ENCODE measurements at regions not wholly inside any gene's neighbourhood (a gene's known extent, or its start where the extent isn't known, plus 50 kb on each side); places are given as distances from the start of the nearest gene placed in this dataset.

DNA sequence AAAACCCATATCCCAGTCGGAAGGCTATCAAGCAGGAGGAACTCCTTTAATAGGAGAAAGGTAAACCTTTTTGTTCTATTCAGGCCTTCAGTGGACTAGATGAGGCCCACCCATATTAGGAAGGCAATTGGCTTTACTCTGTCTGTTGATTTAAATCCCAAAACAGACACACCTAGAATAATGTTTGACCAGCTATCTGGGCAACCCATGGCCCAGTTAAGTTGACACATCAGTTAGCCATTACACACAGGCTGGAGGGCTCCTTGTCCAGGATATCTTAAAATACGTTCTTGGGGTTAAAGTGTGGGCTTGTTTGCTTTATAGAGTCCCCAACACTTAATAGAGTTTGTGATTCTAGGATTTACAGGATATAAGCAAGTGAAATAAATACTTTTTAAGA, 339.0 kb upstream of the PRKCQ start:
- TF ChIP-seq, protein P1, sequence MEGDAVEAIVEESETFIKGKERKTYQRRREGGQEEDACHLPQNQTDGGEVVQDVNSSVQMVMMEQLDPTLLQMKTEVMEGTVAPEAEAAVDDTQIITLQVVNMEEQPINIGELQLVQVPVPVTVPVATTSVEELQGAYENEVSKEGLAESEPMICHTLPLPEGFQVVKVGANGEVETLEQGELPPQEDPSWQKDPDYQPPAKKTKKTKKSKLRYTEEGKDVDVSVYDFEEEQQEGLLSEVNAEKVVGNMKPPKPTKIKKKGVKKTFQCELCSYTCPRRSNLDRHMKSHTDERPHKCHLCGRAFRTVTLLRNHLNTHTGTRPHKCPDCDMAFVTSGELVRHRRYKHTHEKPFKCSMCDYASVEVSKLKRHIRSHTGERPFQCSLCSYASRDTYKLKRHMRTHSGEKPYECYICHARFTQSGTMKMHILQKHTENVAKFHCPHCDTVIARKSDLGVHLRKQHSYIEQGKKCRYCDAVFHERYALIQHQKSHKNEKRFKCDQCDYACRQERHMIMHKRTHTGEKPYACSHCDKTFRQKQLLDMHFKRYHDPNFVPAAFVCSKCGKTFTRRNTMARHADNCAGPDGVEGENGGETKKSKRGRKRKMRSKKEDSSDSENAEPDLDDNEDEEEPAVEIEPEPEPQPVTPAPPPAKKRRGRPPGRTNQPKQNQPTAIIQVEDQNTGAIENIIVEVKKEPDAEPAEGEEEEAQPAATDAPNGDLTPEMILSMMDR (IDR thresholded peaks at IDR 0.05; ENCODE audit: low read depth, low read length), result no peak
- TF ChIP-seq POLR2A (IDR thresholded peaks at IDR 0.05; ENCODE audit: extremely low read depth, insufficient read length) (no peak), MYC (IDR thresholded peaks at IDR 0.05; ENCODE audit: low read depth, low read length) (no peak)
- TF ChIP-seq, protein P2, sequence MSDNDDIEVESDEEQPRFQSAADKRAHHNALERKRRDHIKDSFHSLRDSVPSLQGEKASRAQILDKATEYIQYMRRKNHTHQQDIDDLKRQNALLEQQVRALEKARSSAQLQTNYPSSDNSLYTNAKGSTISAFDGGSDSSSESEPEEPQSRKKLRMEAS (IDR thresholded peaks at IDR 0.05; ENCODE audit: low read depth, low read length), result no peak

Measured in NB4 (cell line).